ENCODE measurements at regions not wholly inside any gene's neighbourhood (a gene's known extent, or its start where the extent isn't known, plus 50 kb on each side); places are given as distances from the start of the nearest gene placed in this dataset.

GRCh38 chr1:189960769-189961168 lies 516.9 kb downstream of the BRINP3 start:
- TF ChIP-seq POLR2A (IDR thresholded peaks at IDR 0.05) (no peak), CTCF (IDR thresholded peaks at IDR 0.05) (no peak)
